Thymus (tissue), 11 donors: ENCODE measurements at regions not wholly inside any gene's neighbourhood (a gene's known extent, or its start where the extent isn't known, plus 50 kb on each side); places are given as distances from the start of the nearest gene placed in this dataset.

Source experiments
- DNase-seq, 9 donors: peaks; one replicate each; pipeline ENCODE4 v3.0.0-alpha.2; 2013; ENCODE audit warnings: low spot score in 9 of 9, low read depth in 6 of 9, missing footprints in 1 of 9
- H3K27ac ChIP-seq, 2 donors: one replicate each; pipeline ENCODE4 v1.5.1; 2013; ENCODE audit warnings: control low read depth in 1 of 2, low read depth in 1 of 2, low read length in 1 of 2, mild to moderate bottlenecking in 1 of 2, moderate library complexity in 1 of 2
- H3K27me3 ChIP-seq, 2 donors: one replicate each; pipeline ENCODE4 v1.5.1; 2013; ENCODE audit warnings: low read length in 1 of 2; ENCODE audit not compliant: control insufficient read depth in 2 of 2, insufficient read depth in 1 of 2
- H3K36me3 ChIP-seq, 2 donors: one replicate each; pipeline ENCODE4 v1.5.1; 2013; ENCODE audit warnings: low read length in 1 of 2, mild to moderate bottlenecking in 1 of 2, moderate library complexity in 1 of 2; ENCODE audit not compliant: control insufficient read depth in 2 of 2, insufficient read depth in 2 of 2
- H3K4me1 ChIP-seq, 2 donors: one replicate each; pipeline ENCODE4 v1.5.1; 2013; ENCODE audit warnings: low read length in 2 of 2; ENCODE audit not compliant: control insufficient read depth in 2 of 2, insufficient read depth in 2 of 2
- H3K4me3 ChIP-seq, 2 donors: one replicate each; pipeline ENCODE4 v1.5.1; 2013; ENCODE audit warnings: low read length in 2 of 2, control low read depth in 1 of 2, mild to moderate bottlenecking in 1 of 2
- H3K9me3 ChIP-seq, 2 donors: one replicate each; pipeline ENCODE4 v1.5.1; 2013; ENCODE audit warnings: low read length in 1 of 2, mild to moderate bottlenecking in 1 of 2; ENCODE audit not compliant: control insufficient read depth in 2 of 2, insufficient read depth in 1 of 2
- WGBS: extraction: QIAGEN DNeasy Blood & Tissue Kit; methylation state at CpG from one replicate; pipeline ENCODE4 v1.1.7; 2013; 5-methylcytosine and 5-hydroxymethylcytosine counted together
- donor health status: healthy.

DNA sequence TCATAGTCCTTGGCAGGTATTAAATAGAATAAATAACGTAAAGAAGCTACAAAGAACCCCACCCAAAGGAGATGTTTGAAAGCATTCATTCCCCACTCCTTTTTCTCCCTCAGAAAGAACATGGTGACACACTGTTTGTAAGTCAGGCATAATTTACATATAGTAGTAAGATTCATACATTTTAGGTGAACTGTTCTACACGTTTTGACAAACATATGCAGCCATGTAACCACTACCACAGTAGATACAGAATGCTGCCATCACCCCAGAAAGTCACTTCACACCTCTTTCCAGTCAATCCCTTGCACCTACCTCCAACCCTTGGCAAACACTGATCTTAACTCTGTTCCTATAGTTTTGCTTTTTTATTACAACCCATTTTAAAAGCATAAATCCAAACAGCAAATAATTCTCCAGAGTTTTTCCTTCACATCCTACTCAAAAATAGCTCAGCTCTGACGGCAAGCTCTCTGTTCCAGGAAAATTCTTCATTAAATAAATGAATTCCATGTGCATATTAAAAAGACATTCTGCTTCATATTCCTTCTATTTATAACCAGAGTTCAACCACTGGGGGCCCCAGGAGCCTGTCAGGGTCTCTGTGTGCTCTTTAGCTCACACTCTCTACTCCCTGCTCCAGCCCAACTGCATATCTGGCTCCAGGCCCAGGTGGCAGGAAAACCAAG is 258.8 kb downstream of the PLPP3 start:
- H3K9me3 ChIP-seq, result no peaks in the 10 kb centered on the region
- WGBS, result 91% methylated on average over 3 of the region's 3 CpGs
- no peak overlapping the region for H3K4me3 ChIP-seq
- H3K4me1 ChIP-seq, result no peaks in the 10 kb centered on the region
- no peaks in the 10 kb centered on the region for H3K27me3 ChIP-seq
- no peaks in the 10 kb centered on the region for H3K36me3 ChIP-seq
- H3K27ac ChIP-seq, result no peak overlapping the region
- no peak for DNase-seq

DNA sequence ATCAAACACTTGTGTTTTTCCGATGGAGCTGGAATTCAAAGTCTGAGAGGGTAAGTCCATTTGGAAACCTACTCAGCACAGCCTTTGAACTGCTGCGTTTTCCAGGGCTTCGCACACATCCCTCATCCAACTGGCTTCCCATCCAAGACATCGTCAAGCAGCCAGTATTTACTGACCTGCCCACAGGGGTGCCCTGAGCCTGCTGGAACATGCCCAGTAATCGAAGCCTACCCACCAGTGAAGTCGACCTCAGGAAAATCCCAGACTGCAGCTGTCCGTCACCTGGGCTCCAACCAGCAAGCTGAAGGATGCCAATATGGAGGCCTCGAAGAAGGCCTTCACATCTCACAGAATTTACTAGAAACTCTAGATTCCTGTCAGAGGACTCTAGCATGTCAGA is 261.6 kb downstream of the PLPP3 start:
- Histone ChIP-seq H3K27me3 (no peaks in the 10 kb centered on the region), H3K36me3 (no peaks in the 10 kb centered on the region), H3K4me3 (no peak overlapping the region), H3K9me3 (no peaks in the 10 kb centered on the region), H3K27ac (no peak overlapping the region), H3K4me1 (no peaks in the 10 kb centered on the region)
- DNase-seq, result no peak
- WGBS, result 97% methylated on average over 8 of the region's 8 CpGs

DNA sequence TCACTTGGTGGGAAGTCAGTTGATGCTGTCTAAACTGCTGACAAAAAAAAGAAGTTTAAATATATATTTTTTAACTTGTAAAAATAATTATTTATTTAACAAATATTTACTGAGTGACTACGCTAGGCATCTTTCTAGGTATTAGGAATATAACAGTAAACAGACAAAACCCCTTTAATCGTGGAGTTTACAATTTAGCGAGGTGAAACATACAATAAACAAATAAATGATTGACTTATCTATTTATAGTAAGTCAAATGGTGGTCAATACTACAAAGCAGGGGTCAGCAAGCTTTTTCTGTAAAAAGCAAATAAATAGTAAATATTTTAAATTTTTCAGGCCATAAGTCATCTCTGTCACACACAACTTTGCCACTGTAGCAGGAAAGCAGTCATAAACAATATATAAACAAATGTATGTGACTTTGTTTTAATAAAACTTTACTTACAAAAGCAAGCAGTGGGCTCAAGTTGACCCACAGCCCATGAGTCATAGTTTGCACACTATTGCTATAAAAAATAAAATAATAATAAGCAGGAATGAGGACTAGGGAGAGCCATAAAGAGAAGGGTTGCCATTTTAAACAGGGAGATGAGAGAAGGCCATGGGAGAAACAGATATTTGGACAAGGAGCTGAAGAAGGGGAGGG is 263.9 kb downstream of the PLPP3 start:
- H3K9me3 ChIP-seq, result no peaks in the 10 kb centered on the region
- H3K27ac ChIP-seq, result no peak overlapping the region
- no peak overlapping the region for H3K4me3 ChIP-seq
- no peak for DNase-seq
- H3K36me3 ChIP-seq, result no peaks in the 10 kb centered on the region
- H3K4me1 ChIP-seq, result no peaks in the 10 kb centered on the region
- H3K27me3 ChIP-seq, result no peaks in the 10 kb centered on the region
- WGBS, result 97% methylated on average over 3 of the region's 3 CpGs

DNA sequence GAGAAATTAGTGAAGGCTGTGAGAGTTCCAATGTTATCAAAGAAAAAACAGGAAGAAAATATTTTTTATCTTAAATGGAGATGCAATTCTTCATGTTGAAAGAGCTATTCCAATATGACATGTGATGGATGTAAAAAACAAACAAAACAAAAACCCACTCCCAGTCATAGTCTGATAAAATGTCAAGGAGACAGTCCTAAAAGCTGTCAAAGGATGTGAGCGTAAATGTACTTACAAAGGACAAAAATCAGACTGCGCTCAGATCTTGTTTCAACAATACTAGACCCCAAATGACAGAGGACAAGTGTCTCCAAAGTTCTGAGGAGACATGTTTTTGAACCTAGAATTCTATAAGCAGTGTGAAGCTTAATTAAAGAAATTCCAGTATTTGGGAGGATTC is 265.8 kb downstream of the PLPP3 start:
- H3K27ac ChIP-seq, result no peak overlapping the region
- H3K4me1 ChIP-seq, result no peaks in the 10 kb centered on the region
- H3K4me3 ChIP-seq, result no peak overlapping the region
- DNase-seq, result no peak
- no peaks in the 10 kb centered on the region for H3K27me3 ChIP-seq
- no peaks in the 10 kb centered on the region for H3K9me3 ChIP-seq
- WGBS, result 98% methylated on average over 2 of the region's 2 CpGs
- no peaks in the 10 kb centered on the region for H3K36me3 ChIP-seq

DNA sequence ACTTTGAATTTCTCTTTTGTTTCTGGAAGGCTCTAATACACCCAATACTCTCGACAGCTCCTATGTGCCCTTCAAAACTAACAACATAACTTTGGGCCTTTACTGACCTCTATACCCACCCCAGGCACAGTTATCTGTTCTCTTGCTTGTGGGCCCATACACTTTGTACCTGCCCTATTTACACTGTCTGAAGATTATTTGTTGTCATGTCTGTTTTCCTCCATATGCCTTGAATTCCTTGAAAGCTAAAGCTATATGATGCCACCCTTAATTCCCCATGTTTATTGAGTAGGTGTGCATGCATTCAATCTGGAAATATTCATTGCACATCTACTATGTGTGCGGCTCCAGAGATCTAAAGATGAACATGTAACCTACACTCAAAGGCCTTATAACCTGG is 267.6 kb downstream of the PLPP3 start:
- no peak overlapping the region for H3K27ac ChIP-seq
- H3K36me3 ChIP-seq, result no peaks in the 10 kb centered on the region
- H3K4me1 ChIP-seq, result no peaks in the 10 kb centered on the region
- DNase-seq, result no peak
- 97% methylated on average over 2 of the region's 2 CpGs for WGBS
- H3K9me3 ChIP-seq, result no peaks in the 10 kb centered on the region
- no peak overlapping the region for H3K4me3 ChIP-seq
- H3K27me3 ChIP-seq, result no peaks in the 10 kb centered on the region

DNA sequence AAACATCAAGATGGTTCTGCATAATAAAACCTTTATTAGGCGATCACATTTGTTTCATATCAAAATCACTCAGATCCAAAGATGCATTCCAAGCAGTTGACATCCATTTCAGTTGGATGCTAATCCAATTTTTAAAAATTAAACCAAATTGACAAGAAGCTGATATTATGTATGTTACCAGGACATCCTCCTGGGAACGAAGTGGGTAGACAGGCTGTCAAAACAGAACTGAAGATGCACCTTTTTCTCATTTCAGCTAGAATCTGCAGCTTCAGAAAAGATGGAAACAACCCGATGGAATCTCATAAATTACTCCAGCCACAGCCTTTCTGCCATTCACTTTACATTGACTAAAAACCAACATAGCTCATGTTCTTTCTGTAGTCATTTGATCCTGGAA is 268.4 kb downstream of the PLPP3 start:
- no peak for DNase-seq
- Histone ChIP-seq H3K4me1 (no peaks in the 10 kb centered on the region), H3K27ac (no peak overlapping the region), H3K27me3 (no peaks in the 10 kb centered on the region), H3K36me3 (no peaks in the 10 kb centered on the region), H3K9me3 (no peaks in the 10 kb centered on the region), H3K4me3 (no peak overlapping the region)
- 92% methylated on average over 3 of the region's 3 CpGs for WGBS

DNA sequence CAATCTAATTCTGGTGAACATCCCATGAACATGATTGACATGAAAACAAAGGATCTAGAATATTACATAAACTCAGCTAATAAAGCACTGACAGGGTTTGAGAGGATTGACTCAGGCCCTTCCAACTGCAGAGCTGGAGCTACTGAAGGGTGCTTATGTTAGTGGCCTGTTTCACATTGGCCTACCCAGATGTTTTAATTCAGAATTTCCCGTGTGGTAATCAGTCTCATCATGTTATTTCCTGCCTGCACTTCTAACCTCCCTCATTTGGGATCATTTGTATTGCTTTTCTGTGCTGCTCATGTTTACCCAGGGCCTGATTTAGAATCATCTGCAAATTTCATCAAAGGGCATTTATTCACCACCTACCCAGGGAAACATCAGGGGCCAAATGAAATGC is 270.3 kb downstream of the PLPP3 start:
- Histone ChIP-seq H3K27ac (no peak overlapping the region), H3K4me3 (no peak overlapping the region), H3K4me1 (no peaks in the 10 kb centered on the region), H3K9me3 (no peaks in the 10 kb centered on the region), H3K36me3 (no peaks in the 10 kb centered on the region), H3K27me3 (no peaks in the 10 kb centered on the region)
- no peak for DNase-seq
- WGBS, result 98% methylated on average over 1 of the region's 1 CpG

DNA sequence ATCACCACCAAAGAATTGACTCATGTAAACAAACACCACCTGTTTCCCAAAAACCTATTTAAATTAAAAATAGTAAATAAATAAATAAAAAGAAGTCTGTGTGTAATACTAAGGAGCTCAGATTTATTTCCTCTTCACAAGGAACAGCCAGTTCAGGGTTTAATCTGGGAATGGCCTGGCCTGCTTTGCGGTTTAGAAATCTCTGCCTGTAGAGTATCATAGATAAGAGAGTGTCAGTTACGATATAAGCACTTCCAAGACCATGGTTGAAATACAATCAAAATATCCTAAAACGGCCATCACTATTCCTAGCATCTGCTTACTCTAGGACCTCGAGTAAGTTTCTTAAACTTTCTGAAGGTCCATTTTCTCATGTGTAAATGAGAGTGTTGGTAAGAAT is 274.4 kb downstream of the PLPP3 start:
- H3K4me1 ChIP-seq, result no peaks in the 10 kb centered on the region
- 92% methylated on average over 4 of the region's 4 CpGs for WGBS

DNA sequence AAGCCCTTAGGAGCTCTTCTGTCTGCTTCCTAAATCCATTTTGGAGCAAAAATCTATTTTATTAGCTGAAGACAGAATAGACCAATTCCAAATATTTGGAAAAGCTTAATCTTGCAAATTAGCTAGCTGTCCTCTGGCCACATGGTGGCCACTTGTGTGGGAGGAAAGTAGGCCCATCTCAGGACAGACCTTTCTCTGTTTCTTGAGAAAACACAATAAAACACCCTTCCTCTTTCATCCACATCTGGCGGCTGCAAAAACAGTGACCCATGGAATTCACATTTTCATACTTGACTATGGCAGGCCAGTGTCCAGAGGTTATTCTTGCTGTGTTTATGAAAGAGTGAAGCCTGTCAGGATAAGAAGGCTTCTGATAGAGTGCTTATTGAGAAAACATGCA is 275.6 kb downstream of the PLPP3 start:
- no peaks in the 10 kb centered on the region for H3K27me3 ChIP-seq
- no peaks in the 10 kb centered on the region for H3K9me3 ChIP-seq
- 97% methylated on average over 1 of the region's 1 CpG for WGBS
- no peak overlapping the region for H3K27ac ChIP-seq
- no peaks in the 10 kb centered on the region for H3K36me3 ChIP-seq
- DNase-seq, result no peak
- no peaks in the 10 kb centered on the region for H3K4me1 ChIP-seq
- no peak overlapping the region for H3K4me3 ChIP-seq

More for the DNA sequence above, 274.4 kb downstream of the PLPP3 start:
- DNase-seq, result no peak
- Histone ChIP-seq H3K27ac (no peak overlapping the region), H3K36me3 (no peaks in the 10 kb centered on the region), H3K27me3 (no peaks in the 10 kb centered on the region), H3K9me3 (no peaks in the 10 kb centered on the region), H3K4me3 (no peak overlapping the region)
